T1000 (cell line): ENCODE measurements at regions not wholly inside any gene's neighbourhood (a gene's known extent, or its start where the extent isn't known, plus 50 kb on each side); places are given as distances from the start of the nearest gene placed in this dataset.

Source experiments
- DNase-seq: peaks from one replicate; lab custom pipeline; 2025; ENCODE audit warnings: mixed read lengths; lab: John Stamatoyannopoulos, UW

DNA sequence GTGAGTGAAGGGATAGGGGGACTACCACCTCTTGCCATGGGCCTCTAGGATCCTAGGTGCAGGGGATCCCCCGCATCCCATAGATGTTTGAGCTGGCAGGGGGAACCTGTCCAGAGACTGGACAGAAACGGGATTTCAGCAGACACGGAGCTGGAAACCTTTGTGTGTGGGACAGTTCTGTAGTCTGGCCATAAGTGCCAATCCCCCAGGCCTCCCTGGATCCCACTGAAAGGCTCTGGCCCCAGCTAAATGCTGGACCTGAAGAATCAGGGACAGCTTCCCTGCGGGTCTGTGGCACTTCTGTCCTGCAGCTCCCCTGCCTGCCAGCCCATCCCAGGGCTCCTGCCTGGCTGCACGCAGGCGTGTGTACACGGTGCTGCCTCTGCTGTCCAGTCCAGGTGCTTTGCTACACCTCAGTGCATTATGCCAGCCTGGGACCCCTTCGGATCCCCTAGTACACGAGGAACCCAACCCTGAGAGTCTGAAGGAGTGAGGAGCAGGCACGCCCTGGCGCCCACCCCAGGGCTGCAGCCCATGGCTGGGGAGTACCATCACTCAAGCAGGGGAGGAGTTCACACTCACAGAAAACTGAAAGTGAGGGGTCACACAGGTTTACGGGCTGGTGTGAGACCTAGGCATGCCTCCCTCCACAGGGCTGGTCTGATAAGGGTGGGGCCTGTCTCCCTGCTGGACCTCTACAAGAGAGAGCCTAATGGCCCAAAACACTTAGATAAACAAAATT lies 703.0 kb downstream of the ARAP2 start:
- no peak for DNase-seq

DNA sequence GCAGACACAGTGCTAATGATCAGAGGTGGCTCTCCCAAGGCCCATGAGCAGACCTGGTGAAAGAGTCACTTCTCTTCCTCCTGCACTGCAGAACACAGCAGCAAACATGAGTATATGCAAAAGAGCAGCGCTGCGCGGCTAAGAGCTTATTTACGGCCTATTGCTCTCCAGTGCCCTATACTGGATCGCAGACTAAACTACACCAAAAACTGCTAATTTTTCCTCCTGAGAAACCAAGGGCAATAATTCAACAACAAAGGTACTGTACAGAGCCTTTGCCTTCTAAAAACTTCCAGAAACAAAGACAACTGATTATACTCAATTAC lies 702.5 kb downstream of the ARAP2 start:
- DNase-seq: no peak

- DNase-seq: no peak
These were observed 695.4 kb downstream of the ARAP2 start for GRCh38 chr4:35548921-35549320.

GRCh38 chr4:35556387-35556786 lies 687.9 kb downstream of the ARAP2 start:
- DNase-seq: no peak

DNA sequence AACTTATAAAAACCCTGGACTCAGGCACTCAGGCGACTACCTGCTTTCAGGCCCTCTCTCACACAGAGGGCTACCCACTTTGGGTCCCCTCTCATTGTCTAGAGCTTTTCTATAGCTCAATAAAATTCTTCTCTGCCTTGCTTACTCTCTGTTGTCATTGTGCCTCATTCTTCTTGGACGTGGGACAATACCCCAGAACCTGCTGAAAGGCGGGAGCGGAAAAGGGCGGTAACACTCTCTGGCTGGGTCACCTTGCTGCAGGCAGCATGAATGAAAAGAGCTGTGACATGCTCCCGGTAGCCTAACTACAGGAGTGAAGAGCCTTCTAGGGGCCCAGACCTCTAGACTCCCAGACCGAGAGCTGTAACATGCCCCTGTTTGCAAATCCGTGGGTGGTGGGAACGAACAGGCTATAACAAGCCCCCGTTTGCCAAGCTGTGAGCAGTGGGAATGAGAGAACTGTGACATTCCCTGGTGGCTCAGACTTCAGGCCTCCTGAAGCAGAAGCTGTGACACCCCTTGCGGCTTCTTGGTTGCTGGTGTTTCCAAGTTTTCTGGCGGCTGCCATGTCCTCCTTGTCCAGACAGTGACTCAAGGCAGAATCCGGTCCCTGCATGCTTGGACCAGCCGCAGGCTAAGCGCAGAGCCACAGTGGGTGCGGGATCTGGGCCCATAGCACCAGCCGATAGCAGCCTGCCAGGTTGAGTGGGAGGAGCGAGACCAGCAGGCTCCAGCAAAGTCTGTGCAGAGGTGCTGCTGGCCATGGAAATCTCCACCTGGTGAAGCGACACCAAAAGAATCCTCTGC lies 684.6 kb downstream of the ARAP2 start:
- DNase-seq: no peak

GRCh38 chr4:35562861-35563260 lies 681.5 kb downstream of the ARAP2 start:
- DNase-seq: no peak

DNA sequence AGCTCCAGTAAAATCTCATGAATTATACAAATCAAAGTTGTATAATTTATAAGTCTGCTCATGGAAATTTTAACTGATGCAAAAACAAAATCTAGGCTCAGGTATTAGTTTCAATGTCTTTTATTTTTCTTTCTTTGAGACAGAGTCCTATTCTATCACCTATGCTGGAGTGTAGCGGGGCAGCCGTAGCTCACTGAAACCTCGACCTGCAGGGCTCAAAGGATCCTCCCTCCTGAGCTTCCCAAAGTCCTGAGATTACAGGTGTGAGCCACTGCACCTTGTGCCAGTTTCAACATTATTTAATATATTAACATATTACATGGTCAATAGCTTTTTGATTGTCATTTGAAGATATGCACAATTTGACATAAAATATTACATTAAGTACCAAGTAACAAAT lies 678.7 kb downstream of the ARAP2 start:
- no peak for DNase-seq

GRCh38 chr4:35591035-35591434 lies 653.3 kb downstream of the ARAP2 start:
- DNase-seq: no peak

DNA sequence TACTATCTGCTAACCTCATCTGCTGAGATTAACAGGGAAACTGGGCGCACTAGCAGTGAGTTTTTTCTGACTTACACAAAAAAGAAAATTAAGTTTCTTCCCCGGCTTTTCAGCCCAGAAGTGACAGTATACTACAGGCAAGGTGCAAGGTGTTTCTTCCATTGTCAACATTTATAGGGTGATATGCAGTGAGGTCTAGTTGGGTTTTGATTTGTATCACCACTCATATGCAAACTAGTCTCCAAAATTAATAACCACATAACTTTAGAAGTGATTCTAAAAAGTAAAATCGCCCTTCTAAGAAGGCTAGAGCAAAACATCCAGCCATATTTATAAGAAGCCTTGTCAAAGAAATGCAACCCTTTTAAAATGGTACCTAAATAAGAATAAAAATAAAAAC lies 640.1 kb downstream of the ARAP2 start:
- DNase-seq: no peak

- DNase-seq: no peak
These were observed 639.6 kb downstream of the ARAP2 start for GRCh38 chr4:35604724-35605123.

GRCh38 chr4:35608205-35608604 lies 636.1 kb downstream of the ARAP2 start:
- DNase-seq: no peak

DNA sequence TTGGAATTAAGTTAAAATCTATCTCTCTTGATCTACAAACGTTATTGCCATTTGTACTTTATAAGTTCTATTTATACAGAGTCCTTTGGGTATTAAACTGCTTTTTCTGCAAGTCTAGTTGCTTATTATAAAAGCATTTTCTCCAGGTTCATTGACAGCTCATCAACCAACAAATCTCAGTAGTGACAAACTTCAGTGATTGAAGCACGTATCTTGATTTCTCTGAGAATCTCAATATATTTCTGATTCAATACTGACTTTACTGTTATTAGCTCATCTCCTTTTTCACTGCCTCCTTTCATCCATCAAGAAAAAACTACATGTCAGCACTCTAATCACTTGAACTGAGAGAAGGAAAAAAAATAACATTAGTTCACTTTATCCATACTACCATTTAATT lies 630.2 kb downstream of the ARAP2 start:
- DNase-seq: no peak

GRCh38 chr4:35639929-35640328 lies 604.4 kb downstream of the ARAP2 start:
- DNase-seq: no peak

DNA sequence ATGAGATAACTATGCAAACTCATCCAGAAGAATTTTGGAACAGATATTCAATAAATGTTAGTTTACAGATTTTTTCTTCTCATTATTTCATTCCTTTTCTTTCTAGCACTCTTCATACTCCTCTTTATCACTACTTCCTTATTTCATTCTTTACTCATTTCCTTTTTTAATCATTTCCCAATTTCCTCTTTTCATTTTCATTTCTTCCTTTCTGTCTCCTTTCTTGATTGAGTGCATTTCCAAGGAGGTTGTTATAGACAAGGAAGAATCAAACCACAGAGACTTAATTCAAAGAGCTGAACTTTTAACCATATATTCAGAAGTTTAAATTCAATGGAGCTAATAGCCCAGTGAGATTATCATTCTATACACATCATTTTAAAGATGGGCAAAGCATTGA lies 600.7 kb downstream of the ARAP2 start:
- no peak for DNase-seq

DNA sequence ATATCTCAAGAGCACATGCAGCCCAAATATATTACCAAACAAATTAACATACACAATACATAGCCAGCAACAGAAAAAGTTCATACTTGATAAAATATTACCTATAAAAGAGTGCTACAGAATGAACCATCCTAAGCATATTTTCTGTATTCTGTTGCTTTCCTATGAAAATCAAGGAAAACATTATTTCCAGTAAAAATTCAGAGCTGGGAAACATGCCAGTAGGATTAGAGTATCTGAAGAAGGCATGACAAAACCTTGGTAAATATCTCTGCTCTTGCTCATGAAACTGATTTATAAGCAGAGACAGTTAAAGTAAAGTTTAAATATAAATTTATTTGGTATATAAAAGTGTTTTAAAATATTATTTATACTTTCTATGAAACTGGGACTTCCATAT lies 599.7 kb downstream of the ARAP2 start:
- DNase-seq: no peak

DNA sequence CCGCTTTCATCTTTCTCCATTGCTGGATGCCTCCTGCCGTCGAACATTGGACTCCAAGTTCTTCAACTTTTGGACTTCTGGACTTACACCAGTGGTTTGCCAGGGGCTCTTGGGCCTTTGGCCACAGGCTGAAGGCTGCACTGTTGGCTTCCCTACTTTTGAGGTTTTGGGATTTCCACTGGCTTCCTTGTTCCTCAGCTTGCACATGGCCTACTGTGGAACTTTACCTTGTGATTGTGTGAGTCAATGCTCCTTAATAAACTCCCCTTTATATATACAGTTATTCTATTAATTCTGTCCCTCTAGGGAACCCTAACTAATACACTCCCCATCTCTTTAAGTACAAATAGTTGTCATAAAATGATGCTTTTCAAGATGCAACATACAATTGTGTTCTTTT lies 595.3 kb downstream of the ARAP2 start:
- DNase-seq: no peak

DNA sequence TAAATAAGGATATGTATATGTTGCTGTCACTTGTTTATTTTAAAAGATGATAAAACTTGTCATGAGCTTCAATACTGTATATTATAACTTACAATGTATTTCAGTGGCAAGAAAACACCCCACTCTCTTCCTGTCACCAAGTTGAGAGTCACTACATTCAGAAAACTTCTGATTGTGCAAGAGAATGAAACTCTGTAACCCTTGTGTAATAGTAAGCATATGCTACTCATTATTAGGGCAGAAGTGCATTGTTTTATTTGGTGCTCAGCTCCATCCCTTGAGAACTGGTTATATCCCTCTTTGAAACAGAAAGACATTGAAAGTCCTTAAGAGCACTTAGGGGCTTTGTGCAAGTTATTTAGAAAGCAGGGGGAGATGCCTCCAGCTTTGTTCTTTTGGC lies 594.5 kb downstream of the ARAP2 start:
- no peak for DNase-seq

- DNase-seq: no peak
These were observed 592.1 kb downstream of the ARAP2 start for GRCh38 chr4:35652197-35652596.

- no peak for DNase-seq
These were observed 590.9 kb downstream of the ARAP2 start for GRCh38 chr4:35653451-35653850.

- DNase-seq: no peak
These were observed 571.2 kb downstream of the ARAP2 start for GRCh38 chr4:35673137-35673536.

GRCh38 chr4:35684755-35685154 lies 559.6 kb downstream of the ARAP2 start:
- DNase-seq: no peak

- no peak for DNase-seq
These were observed 554.4 kb downstream of the ARAP2 start for GRCh38 chr4:35689870-35690269.

DNA sequence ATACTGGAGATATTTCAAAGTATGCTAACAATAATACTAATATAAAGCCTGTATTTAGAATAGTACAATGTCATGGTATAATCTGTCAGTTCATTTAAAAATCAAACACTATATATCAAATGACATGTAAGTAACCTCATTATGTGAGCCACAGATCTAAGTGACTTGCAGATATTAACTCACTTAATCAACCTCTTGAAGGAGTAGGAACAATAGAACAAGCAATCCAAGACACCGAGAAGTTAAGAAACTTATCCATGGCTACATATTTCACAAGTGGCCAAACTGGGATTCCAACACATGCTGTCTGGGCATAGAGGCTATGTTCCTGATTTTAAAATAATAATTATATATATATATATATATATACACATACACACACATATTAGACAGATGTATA lies 554.0 kb downstream of the ARAP2 start:
- no peak for DNase-seq

DNA sequence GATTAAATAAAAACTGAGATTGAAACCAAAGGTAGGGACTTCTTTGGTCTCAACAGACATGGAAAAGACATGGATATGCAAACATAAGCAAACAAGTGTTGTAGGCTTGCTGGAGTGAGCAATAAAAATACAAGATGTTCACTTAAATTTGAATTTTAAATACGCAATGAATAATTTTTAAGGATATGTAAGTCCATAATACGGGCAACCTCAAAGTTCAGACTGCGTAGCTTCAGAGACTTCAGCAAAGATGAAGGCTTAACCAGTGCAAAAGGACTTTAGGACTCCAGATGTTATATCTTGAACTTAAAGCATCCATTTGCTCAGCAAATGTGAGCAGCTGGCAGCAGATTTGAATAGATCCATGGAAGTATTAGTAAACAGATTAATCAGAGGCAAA lies 549.3 kb downstream of the ARAP2 start:
- DNase-seq: no peak
